Fibroblast of lung (primary cell): ENCODE measurements at regions not wholly inside any gene's neighbourhood (a gene's known extent, or its start where the extent isn't known, plus 50 kb on each side); places are given as distances from the start of the nearest gene placed in this dataset.

Experiments
- CTCF ChIP-seq, 2 donors: IDR thresholded peaks in 1 of 2; conservative IDR thresholded peaks in 1 of 2; 1 replicate in 1 of 2; 2 replicates in 1 of 2; pipeline ENCODE4 v1.5.1; 2011 to 2012; ENCODE audit warnings: low read length in 2 of 2, control low read depth in 1 of 2, inconsistent platforms in 1 of 2, low read depth in 1 of 2, mild to moderate bottlenecking in 1 of 2
- EZH2 ChIP-seq: IDR thresholded peaks from 2 replicates; pipeline ENCODE4 v1.5.1; 2012; ENCODE audit warnings: low read length, control low read depth, mild to moderate bottlenecking; ENCODE audit errors: missing control alignments

DNA sequence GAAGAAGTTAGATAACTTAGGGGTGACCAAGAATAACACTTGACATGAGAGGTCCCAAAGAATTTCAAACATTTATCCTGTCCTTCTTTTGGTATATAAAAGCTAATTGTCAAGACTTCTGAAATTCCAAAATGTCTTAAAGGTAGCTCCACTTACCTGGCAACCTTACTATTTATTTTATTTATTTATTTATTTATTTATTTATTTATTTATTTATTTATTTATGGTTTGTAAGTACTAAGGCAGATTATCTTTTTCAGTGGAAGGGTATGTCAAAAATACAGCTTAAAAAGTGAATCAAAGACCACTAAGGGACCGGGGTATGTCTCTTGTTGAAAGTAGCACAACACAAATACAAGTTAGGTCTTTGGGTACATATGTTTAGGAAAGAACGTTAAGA lies 620.8 kb upstream of the B3GALT2 start:
- no peak for TF ChIP-seq CTCF (conservative IDR thresholded peaks at IDR 0.05 in 1 of 2, IDR thresholded peaks at IDR 0.05 in 1 of 2; ENCODE audit: low read depth in 1 of 2, low read length in 2 of 2)
- no peak for TF ChIP-seq EZH2
